Uterus (tissue), 2 donors: ENCODE measurements at regions not wholly inside any gene's neighbourhood (a gene's known extent, or its start where the extent isn't known, plus 50 kb on each side); places are given as distances from the start of the nearest gene placed in this dataset.

Source experiments
- CTCF ChIP-seq, 4 experiments: fragments of 200-600 bp in 2 of 4; fragments of 450-650 bp in 2 of 4; sonication (generic) in 2 of 4; IDR thresholded peaks; one replicate each; pipeline ENCODE4 v1.5.1; 2016 to 2019; ENCODE audit warnings: antibody characterized with exemption in 4 of 4, mild to moderate bottlenecking in 2 of 4, moderate library complexity in 1 of 4
- POLR2A ChIP-seq, 2 donors: fragments of 450-650 bp; IDR thresholded peaks; one replicate each; pipeline ENCODE4 v1.6.1; 2016; ENCODE audit warnings: antibody characterized with exemption in 2 of 2, mild to moderate bottlenecking in 1 of 2, moderate library complexity in 1 of 2

- no peak for TF ChIP-seq CTCF (IDR thresholded peaks at IDR 0.05)
- no peak for TF ChIP-seq POLR2A (IDR thresholded peaks at IDR 0.05)
These were observed 439.5 kb upstream of the LRRC7 start for GRCh38 chr1:69128204-69128603.
